A549 (cell line): ENCODE measurements at regions not wholly inside any gene's neighbourhood (a gene's known extent, or its start where the extent isn't known, plus 50 kb on each side); places are given as distances from the start of the nearest gene placed in this dataset.
A peak's percentile ranks its signal among the peaks of the same experiment; 100 is the strongest.

Experiments
- ATAC-seq, 2 experiments: fragments of 200-7000 bp in 1 of 2; fragments of >200 bp in 1 of 2; cut with Nextera tagmentation in 1 of 2; cut with Tn5 transposase in 1 of 2; 3 replicates each; pipeline versions ENCODE4 v1.8.0 to v1.9.1; 2018 to 2020; ENCODE audit warnings: mild to moderate bottlenecking in 1 of 2, moderate library complexity in 1 of 2
- CTCF ChIA-PET: fragments of 300-600 bp; sonication (Branson Sonifier 250); formaldehyde crosslinking; extraction: SDS; loops from one replicate; lab custom pipeline; 2021; ENCODE audit warnings: antibody characterized with exemption, inconsistent platforms; lab: Yijun Ruan, JAX
- POLR2A ChIA-PET: fragments of 350-600 bp; formaldehyde crosslinking; extraction: SDS; loops from one replicate; lab custom pipeline; 2021; ENCODE audit warnings: antibody characterized with exemption, inconsistent platforms; lab: Yijun Ruan, JAX
- DNase-seq, 2 experiments: peaks; one replicate each; pipeline versions ENCODE4 v3.0.0 to v3.0.0-alpha.2; 2011 to 2016; ENCODE audit warnings: low read depth in 1 of 2, low spot score in 1 of 2
- FAIRE-seq: peaks from 2 replicates; lab custom pipeline; 2011; peaks lifted over from hg19 to GRCh38; lab: Jason Lieb, UNC
- H3K27ac ChIP-seq, 2 experiments: fragments of >200 bp; sonication (Bioruptor Twin); formaldehyde crosslinking; 3 replicates each; pipeline ENCODE4 v1.5.1; 2016 to 2017
- H3K4me1 ChIP-seq: fragments of >200 bp; sonication (Bioruptor Twin); formaldehyde crosslinking; 3 replicates; pipeline ENCODE4 v1.6.1; 2016
- H3K4me2 ChIP-seq: fragments of >200 bp; sonication (Bioruptor Twin); formaldehyde crosslinking; 3 replicates; pipeline ENCODE4 v1.6.1; 2016
- H3K4me3 ChIP-seq: fragments of >200 bp; sonication (Bioruptor Twin); formaldehyde crosslinking; 3 replicates; pipeline ENCODE4 v1.5.1; 2016
- H3K9me3 ChIP-seq: fragments of >200 bp; sonication (Bioruptor Twin); formaldehyde crosslinking; 3 replicates; pipeline ENCODE4 v1.6.1; 2016
- CBX2 ChIP-seq: fragments of 200-600 bp; sonication (generic); IDR thresholded peaks from 2 replicates; pipeline ENCODE4 v1.6.1; 2016; ENCODE audit warnings: low read depth, mild to moderate bottlenecking, borderline replicate concordance
- CBX8 ChIP-seq: fragments of 200-600 bp; sonication (generic); IDR thresholded peaks from 2 replicates; pipeline ENCODE4 v1.6.1; 2016
- CHD4 ChIP-seq: fragments of 200-600 bp; sonication (generic); IDR thresholded peaks from 2 replicates; pipeline ENCODE4 v1.6.1; 2016; ENCODE audit warnings: antibody characterized with exemption, mild to moderate bottlenecking, borderline replicate concordance
- EP300 ChIP-seq, 2 experiments: fragments of >200 bp; sonication (Bioruptor Twin); formaldehyde crosslinking; IDR thresholded peaks; 2 replicates in 1 of 2; 3 replicates in 1 of 2; pipeline ENCODE4 v1.6.1; 2016 to 2017
- FOSL2 ChIP-seq, 2 experiments: fragments of 450-650 bp in 1 of 2; fragments of >200 bp in 1 of 2; sonication (Bioruptor Twin) in 1 of 2; formaldehyde crosslinking; IDR thresholded peaks; 2 replicates each; pipeline versions ENCODE4 v1.5.0 to v1.6.1; 2016 to 2020; ENCODE audit warnings: mild to moderate bottlenecking in 1 of 2, moderate library complexity in 1 of 2
- GATA3 ChIP-seq: IDR thresholded peaks from 2 replicates; pipeline ENCODE4 v1.6.1; 2012; ENCODE audit warnings: borderline replicate concordance
- HDAC2 ChIP-seq: fragments of 200-600 bp; sonication (generic); IDR thresholded peaks from 2 replicates; pipeline ENCODE4 v1.6.1; 2016
- HOXB5 ChIP-seq: fragments of 250-450 bp; sonication (Bioruptor Pico); IDR thresholded peaks from 2 replicates; pipeline ENCODE4 v1.5.0; 2020; ENCODE audit warnings: mild to moderate bottlenecking, moderate library complexity
- JUN ChIP-seq, 2 experiments: fragments of >200 bp; sonication (Bioruptor Twin); formaldehyde crosslinking; IDR thresholded peaks; 2 replicates in 1 of 2; 3 replicates in 1 of 2; pipeline ENCODE4 v1.6.1; 2016 to 2017
- JUNB ChIP-seq: fragments of >200 bp; sonication (Bioruptor Twin); formaldehyde crosslinking; IDR thresholded peaks from 2 replicates; pipeline ENCODE4 v1.6.1; 2016
- KDM1A ChIP-seq: fragments of 200-600 bp; sonication (generic); IDR thresholded peaks from 2 replicates; pipeline ENCODE4 v1.6.1; 2016; ENCODE audit warnings: low read depth, mild to moderate bottlenecking
- MAZ ChIP-seq: fragments of 150-350 bp; IDR thresholded peaks from 2 replicates; pipeline ENCODE4 v1.6.1; 2014; ENCODE audit warnings: antibody characterized with exemption, low read depth, low read length, borderline replicate concordance
- NFE2L2 ChIP-seq: fragments of 150-350 bp; conservative IDR thresholded peaks from 2 replicates; pipeline ENCODE4 v1.6.1; 2014; ENCODE audit warnings: low read length
- NPAS2 ChIP-seq: fragments of 250-450 bp; sonication (Bioruptor Pico); IDR thresholded peaks from 2 replicates; pipeline ENCODE4 v1.8.0; 2022; ENCODE audit warnings: mild to moderate bottlenecking, moderate library complexity, borderline replicate concordance
- NR3C1 ChIP-seq: fragments of >200 bp; sonication (Bioruptor Twin); formaldehyde crosslinking; IDR thresholded peaks from 3 replicates; pipeline ENCODE4 v1.6.1; 2017
- POLR2AphosphoS2 ChIP-seq: conservative IDR thresholded peaks from 2 replicates; pipeline ENCODE4 v1.6.1; 2012; ENCODE audit warnings: low read length, improper control_type of control experiment, inconsistent platforms
- RAD21 ChIP-seq, 2 experiments: fragments of >200 bp in 1 of 2; sonication (Bioruptor Twin) in 1 of 2; formaldehyde crosslinking in 1 of 2; IDR thresholded peaks in 1 of 2; conservative IDR thresholded peaks in 1 of 2; 2 replicates in 1 of 2; 3 replicates in 1 of 2; pipeline ENCODE4 v1.6.1; 2012 to 2018; ENCODE audit warnings: inconsistent platforms in 1 of 2
- RCOR1 ChIP-seq: fragments of 150-350 bp; IDR thresholded peaks from 2 replicates; pipeline ENCODE4 v1.6.1; 2014; ENCODE audit warnings: antibody characterized with exemption, low read length, low read depth
- RNF2 ChIP-seq: fragments of 200-600 bp; sonication (generic); IDR thresholded peaks from 2 replicates; pipeline ENCODE4 v1.6.1; 2016; ENCODE audit warnings: low read depth, mild to moderate bottlenecking, antibody characterized with exemption, moderate library complexity, borderline replicate concordance
- SREBF2 ChIP-seq: fragments of 450-650 bp; IDR thresholded peaks from 2 replicates; pipeline ENCODE4 v1.6.1; 2014; ENCODE audit warnings: mild to moderate bottlenecking, moderate library complexity
- TFCP2L1 ChIP-seq: fragments of 250-450 bp; sonication (Bioruptor Pico); IDR thresholded peaks from 2 replicates; pipeline ENCODE4 v1.5.0; 2021; ENCODE audit warnings: mild to moderate bottlenecking
- ZC3H11A ChIP-seq: fragments of 450-650 bp; IDR thresholded peaks from 2 replicates; pipeline ENCODE4 v1.6.1; 2014; ENCODE audit warnings: antibody characterized with exemption, mild to moderate bottlenecking
- WGBS: methylation state at CpG from one replicate; pipeline ENCODE4 v1.1.6; 2017; ENCODE audit errors: missing lambda C conversion rate; 5-methylcytosine and 5-hydroxymethylcytosine counted together
- TF ChIP-seq, protein P1 (sequence below): fragments of >200 bp; sonication (Bioruptor Twin); formaldehyde crosslinking; IDR thresholded peaks from 2 replicates; pipeline ENCODE4 v1.6.1; 2016
- TF ChIP-seq, protein P2 (sequence below): fragments of 250-450 bp; sonication (Bioruptor Pico); IDR thresholded peaks from 2 replicates; pipeline ENCODE4 v1.5.0; 2020; ENCODE audit warnings: low read depth, mild to moderate bottlenecking, moderate library complexity
- TF ChIP-seq, protein P3 (sequence below): IDR thresholded peaks from 2 replicates; pipeline ENCODE4 v1.6.1; 2012
- TF ChIP-seq, protein P4 (sequence below): fragments of 150-350 bp; IDR thresholded peaks from 2 replicates; pipeline ENCODE4 v1.6.1; 2014; ENCODE audit warnings: low read depth, mild to moderate bottlenecking, low read length
- TF ChIP-seq, protein P5 (sequence below): IDR thresholded peaks from 2 replicates; pipeline ENCODE4 v1.6.1; 2012
- TF ChIP-seq, protein P6 (sequence below): fragments of >200 bp; sonication (Bioruptor Twin); formaldehyde crosslinking; IDR thresholded peaks from 3 replicates; pipeline ENCODE4 v1.5.1; 2016

DNA sequence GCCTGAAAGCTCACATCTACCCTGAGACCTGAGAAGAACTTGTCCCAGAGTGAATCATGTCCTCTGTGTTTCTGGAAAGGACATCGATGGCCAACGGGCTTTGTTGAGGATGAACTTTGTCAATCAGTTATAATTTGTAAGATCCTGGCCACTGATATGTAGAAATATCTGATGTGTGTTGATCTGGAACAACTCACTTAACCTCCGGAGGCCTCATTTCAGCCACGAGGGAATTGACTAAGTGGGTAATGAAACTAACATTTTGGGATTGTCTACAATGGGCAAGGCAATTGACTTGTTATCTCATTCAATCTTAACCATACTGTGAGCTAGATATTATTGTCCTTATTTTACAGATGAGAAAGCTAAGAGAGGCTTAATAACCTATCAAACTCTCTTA lies 468.1 kb upstream of the NRP1 start:
- POLR2A ChIA-PET = no interaction called here

DNA sequence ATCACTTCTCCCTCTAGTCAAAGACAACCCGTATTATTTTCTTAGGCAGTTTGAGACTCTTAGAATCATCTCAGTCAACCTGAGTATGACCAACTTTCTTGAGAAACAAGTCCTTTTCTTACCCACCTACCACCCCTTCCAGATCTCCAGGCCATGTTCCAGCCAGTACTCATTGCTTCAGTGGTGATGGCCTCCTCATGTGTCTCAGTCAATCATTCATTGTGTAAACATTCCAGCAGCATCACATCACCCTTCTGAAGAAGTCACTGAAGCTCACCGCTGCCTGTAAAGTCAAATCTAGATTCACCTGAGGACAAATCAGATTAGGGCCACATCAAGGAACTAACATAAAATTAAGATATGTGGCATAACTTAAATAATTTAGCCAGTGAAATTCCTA lies 467.2 kb upstream of the NRP1 start:
- H3K27ac ChIP-seq = peak overlapping the region; percentile 65 to 80
- no peaks in the 10 kb centered on the region for H3K9me3 ChIP-seq
- peak overlapping the region; percentile 51 for H3K4me2 ChIP-seq
- POLR2A ChIA-PET = no interaction called here
- 46% methylated on average over 2 of the region's 2 CpGs for WGBS
- FAIRE-seq = peak; percentile 59
- no peak overlapping the region for H3K4me3 ChIP-seq
- peak; percentile 66 to 81 for DNase-seq
- peaks cover 50% of the 10 kb centered on the region for H3K4me1 ChIP-seq
- CTCF ChIA-PET = no interaction called here
- ATAC-seq = peak; percentile 92 to 93
- TF ChIP-seq ZC3H11A (no peak), RCOR1 (no peak), SREBF2 (no peak), FOSL2 (IDR thresholded peaks at IDR 0.05) (no peak; the same call in 1 of the 2 replicates), FOSL2 (CRISPR knock-in tag; IDR thresholded peaks at IDR 0.05) (peak; percentile 42; the same call in 1 of the 2 replicates), TFCP2L1 (CRISPR knock-in tag) (no peak), NPAS2 (CRISPR knock-in tag) (no peak), MAZ (no peak), RAD21 (conservative IDR thresholded peaks at IDR 0.05 in 1 of 2, IDR thresholded peaks at IDR 0.05 in 1 of 2) (peak in 1 of 2 experiments; percentile 39; a peak in 3 of 5 replicates), JUN (IDR thresholded peaks at IDR 0.05) (no peak), CBX8 (no peak), GATA3 (peak; percentile 63; the same call in 1 of the 2 replicates), HDAC2 (no peak), EP300 (IDR thresholded peaks at IDR 0.05) (peak in 1 of 2 experiments; percentile 25; a peak in 1 of 5 replicates), KDM1A (no peak), CHD4 (no peak), JUNB (peak; percentile 58; the same call in 1 of the 2 replicates), RNF2 (no peak), CBX2 (no peak), HOXB5 (CRISPR knock-in tag) (no peak), POLR2AphosphoS2 (no peak), NR3C1 (no peak), NFE2L2 (no peak)
- TF ChIP-seq, protein P1, sequence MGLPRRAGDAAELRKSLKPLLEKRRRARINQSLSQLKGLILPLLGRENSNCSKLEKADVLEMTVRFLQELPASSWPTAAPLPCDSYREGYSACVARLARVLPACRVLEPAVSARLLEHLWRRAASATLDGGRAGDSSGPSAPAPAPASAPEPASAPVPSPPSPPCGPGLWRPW = no peak
- TF ChIP-seq, protein P2, sequence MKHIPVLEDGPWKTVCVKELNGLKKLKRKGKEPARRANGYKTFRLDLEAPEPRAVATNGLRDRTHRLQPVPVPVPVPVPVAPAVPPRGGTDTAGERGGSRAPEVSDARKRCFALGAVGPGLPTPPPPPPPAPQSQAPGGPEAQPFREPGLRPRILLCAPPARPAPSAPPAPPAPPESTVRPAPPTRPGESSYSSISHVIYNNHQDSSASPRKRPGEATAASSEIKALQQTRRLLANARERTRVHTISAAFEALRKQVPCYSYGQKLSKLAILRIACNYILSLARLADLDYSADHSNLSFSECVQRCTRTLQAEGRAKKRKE = no peak
- TF ChIP-seq, protein P3, sequence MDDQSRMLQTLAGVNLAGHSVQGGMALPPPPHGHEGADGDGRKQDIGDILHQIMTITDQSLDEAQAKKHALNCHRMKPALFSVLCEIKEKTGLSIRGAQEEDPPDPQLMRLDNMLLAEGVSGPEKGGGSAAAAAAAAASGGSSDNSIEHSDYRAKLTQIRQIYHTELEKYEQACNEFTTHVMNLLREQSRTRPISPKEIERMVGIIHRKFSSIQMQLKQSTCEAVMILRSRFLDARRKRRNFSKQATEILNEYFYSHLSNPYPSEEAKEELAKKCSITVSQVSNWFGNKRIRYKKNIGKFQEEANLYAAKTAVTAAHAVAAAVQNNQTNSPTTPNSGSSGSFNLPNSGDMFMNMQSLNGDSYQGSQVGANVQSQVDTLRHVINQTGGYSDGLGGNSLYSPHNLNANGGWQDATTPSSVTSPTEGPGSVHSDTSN = peak; percentile 39; the same call in 1 of the 2 replicates
- TF ChIP-seq, protein P4, sequence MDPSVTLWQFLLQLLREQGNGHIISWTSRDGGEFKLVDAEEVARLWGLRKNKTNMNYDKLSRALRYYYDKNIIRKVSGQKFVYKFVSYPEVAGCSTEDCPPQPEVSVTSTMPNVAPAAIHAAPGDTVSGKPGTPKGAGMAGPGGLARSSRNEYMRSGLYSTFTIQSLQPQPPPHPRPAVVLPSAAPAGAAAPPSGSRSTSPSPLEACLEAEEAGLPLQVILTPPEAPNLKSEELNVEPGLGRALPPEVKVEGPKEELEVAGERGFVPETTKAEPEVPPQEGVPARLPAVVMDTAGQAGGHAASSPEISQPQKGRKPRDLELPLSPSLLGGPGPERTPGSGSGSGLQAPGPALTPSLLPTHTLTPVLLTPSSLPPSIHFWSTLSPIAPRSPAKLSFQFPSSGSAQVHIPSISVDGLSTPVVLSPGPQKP = no peak
- TF ChIP-seq, protein P5, sequence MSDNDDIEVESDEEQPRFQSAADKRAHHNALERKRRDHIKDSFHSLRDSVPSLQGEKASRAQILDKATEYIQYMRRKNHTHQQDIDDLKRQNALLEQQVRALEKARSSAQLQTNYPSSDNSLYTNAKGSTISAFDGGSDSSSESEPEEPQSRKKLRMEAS = no peak; the same call in 1 of the 2 replicates

More for the DNA sequence above, 468.1 kb upstream of the NRP1 start:
- CTCF ChIA-PET = interaction anchor here (0.6 kb wide), 2 partner anchors 93 to 174 kb away, joined by 3 to 4 read pairs; no protein-coding TSS in a partner anchor
- 86% methylated on average over 4 of the region's 4 CpGs for WGBS
- no peaks in the 10 kb centered on the region for H3K9me3 ChIP-seq
- no peak for TF ChIP-seq CHD4
- TF ChIP-seq, protein P6, sequence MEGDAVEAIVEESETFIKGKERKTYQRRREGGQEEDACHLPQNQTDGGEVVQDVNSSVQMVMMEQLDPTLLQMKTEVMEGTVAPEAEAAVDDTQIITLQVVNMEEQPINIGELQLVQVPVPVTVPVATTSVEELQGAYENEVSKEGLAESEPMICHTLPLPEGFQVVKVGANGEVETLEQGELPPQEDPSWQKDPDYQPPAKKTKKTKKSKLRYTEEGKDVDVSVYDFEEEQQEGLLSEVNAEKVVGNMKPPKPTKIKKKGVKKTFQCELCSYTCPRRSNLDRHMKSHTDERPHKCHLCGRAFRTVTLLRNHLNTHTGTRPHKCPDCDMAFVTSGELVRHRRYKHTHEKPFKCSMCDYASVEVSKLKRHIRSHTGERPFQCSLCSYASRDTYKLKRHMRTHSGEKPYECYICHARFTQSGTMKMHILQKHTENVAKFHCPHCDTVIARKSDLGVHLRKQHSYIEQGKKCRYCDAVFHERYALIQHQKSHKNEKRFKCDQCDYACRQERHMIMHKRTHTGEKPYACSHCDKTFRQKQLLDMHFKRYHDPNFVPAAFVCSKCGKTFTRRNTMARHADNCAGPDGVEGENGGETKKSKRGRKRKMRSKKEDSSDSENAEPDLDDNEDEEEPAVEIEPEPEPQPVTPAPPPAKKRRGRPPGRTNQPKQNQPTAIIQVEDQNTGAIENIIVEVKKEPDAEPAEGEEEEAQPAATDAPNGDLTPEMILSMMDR = no peak
- TF ChIP-seq GATA3 = no peak
- TF ChIP-seq SREBF2 = no peak
- TF ChIP-seq, protein P4 = no peak
- no peak for ATAC-seq
- no peak for DNase-seq
- peak overlapping the region; percentile 51; the same call in 2 of the 3 replicates for H3K4me2 ChIP-seq
- no peak for FAIRE-seq
- H3K27ac ChIP-seq = peak overlapping the region; percentile 63 to 80
- peaks cover 50% of the 10 kb centered on the region for H3K4me1 ChIP-seq
- no peak overlapping the region for H3K4me3 ChIP-seq
